ENCODE measurements at regions not wholly inside any gene's neighbourhood (a gene's known extent, or its start where the extent isn't known, plus 50 kb on each side); places are given as distances from the start of the nearest gene placed in this dataset.

DNA sequence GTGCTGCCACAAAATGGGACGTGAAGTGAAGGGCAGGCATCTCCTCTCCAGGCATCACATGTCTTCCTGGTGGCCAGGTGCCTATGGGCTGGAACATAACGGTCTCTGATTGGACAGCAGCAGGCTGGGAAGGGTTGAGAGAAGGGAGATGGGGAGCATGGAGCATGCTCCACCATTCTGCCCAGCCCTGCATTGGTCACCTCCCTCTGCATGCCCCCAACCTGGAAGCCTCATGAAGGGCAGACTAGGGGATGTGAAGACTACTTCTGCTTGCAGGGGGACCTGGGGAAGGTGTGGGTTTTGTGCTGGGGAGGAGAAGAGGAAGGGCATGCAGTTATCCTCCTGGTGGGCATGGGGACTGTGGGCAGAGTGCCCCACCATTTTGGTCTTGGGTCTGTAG, 782.2 kb downstream of the TBC1D22A start:
- TF ChIP-seq GATA2 (IDR thresholded peaks at IDR 0.05; ENCODE audit: low read depth, low read length) (no peak), GATA3 (IDR thresholded peaks at IDR 0.05; ENCODE audit: low read depth, low read length) (no peak)
